WI38 (cell line): ENCODE measurements at regions not wholly inside any gene's neighbourhood (a gene's known extent, or its start where the extent isn't known, plus 50 kb on each side); places are given as distances from the start of the nearest gene placed in this dataset.

Experiments used
- H3K4me3 ChIP-seq: 2 replicates; pipeline ENCODE4 v1.5.1; 2011; ENCODE audit warnings: low read depth, mild to moderate bottlenecking, control low read depth, low read length
- CTCF ChIP-seq: IDR thresholded peaks from 2 replicates; pipeline ENCODE4 v1.5.1; 2012; ENCODE audit warnings: low read depth, mild to moderate bottlenecking, control low read depth, low read length

- H3K4me3 ChIP-seq = no peak overlapping the region
- no peak for TF ChIP-seq CTCF
These were observed 98.3 kb downstream of the LRRC74A start for GRCh38 chr14:76924371-76925096.

- TF ChIP-seq CTCF = no peak
- no peak overlapping the region for H3K4me3 ChIP-seq
These were observed 97.5 kb downstream of the LRRC74A start for GRCh38 chr14:76923431-76924370.

- TF ChIP-seq CTCF = no peak
These were observed 96.4 kb downstream of the LRRC74A start for GRCh38 chr14:76922584-76922983.

GRCh38 chr14:76922092-76922491 lies 95.9 kb downstream of the LRRC74A start:
- H3K4me3 ChIP-seq = no peak overlapping the region
- TF ChIP-seq CTCF = no peak

More at GRCh38 chr14:76922584-76922983, 96.4 kb downstream of the LRRC74A start:
- no peak overlapping the region for H3K4me3 ChIP-seq

- TF ChIP-seq CTCF = no peak
- no peak overlapping the region for H3K4me3 ChIP-seq
These were observed 94.8 kb downstream of the LRRC74A start for GRCh38 chr14:76921088-76921399.

GRCh38 chr14:76920331-76921087 lies 94.3 kb downstream of the LRRC74A start:
- no peak for TF ChIP-seq CTCF
- no peak overlapping the region for H3K4me3 ChIP-seq
